Kidney (tissue), 13 donors: ENCODE measurements at regions not wholly inside any gene's neighbourhood (a gene's known extent, or its start where the extent isn't known, plus 50 kb on each side); places are given as distances from the start of the nearest gene placed in this dataset.

ENCODE experiments used
- DNase-seq, 5 donors: peaks; one replicate each; pipeline ENCODE4 v3.0.0-alpha.2; 2013 to 2020
- FAIRE-seq: peaks from 2 replicates; lab custom pipeline; 2012; peaks lifted over from hg19 to GRCh38; lab: Jason Lieb, UNC
- H3K27ac ChIP-seq, 2 donors: one replicate each; pipeline ENCODE4 v1.7.0; 2013; ENCODE audit warnings: low read depth in 2 of 2, low read length in 2 of 2, inconsistent platforms in 1 of 2
- H3K27me3 ChIP-seq: one replicate; pipeline ENCODE4 v1.7.1; 2013; ENCODE audit warnings: low read length, inconsistent platforms; ENCODE audit not compliant: control insufficient read depth, insufficient read depth
- H3K36me3 ChIP-seq, 3 donors: one replicate each; pipeline versions ENCODE4 v1.7.0 to v1.7.1; 2013; ENCODE audit warnings: low read length in 3 of 3, control low read depth in 1 of 3, inconsistent platforms in 1 of 3; ENCODE audit not compliant: insufficient read depth in 3 of 3, control insufficient read depth in 2 of 3
- H3K4me1 ChIP-seq, 3 donors: one replicate each; pipeline versions ENCODE4 v1.7.0 to v1.7.1; 2013; ENCODE audit warnings: low read length in 3 of 3, inconsistent platforms in 1 of 3, low read depth in 1 of 3; ENCODE audit not compliant: control insufficient read depth in 2 of 3, insufficient read depth in 2 of 3
- H3K4me3 ChIP-seq, 3 donors: one replicate each; pipeline versions ENCODE4 v1.7.0 to v1.8.1; 2013; ENCODE audit warnings: low read length in 3 of 3, control low read depth in 1 of 3, inconsistent platforms in 1 of 3
- H3K9ac ChIP-seq, 3 donors: one replicate each; pipeline versions ENCODE4 v1.7.0 to v1.7.1; 2013; ENCODE audit warnings: low read length in 3 of 3, control low read depth in 1 of 3, inconsistent platforms in 1 of 3
- H3K9me3 ChIP-seq, 3 donors: one replicate each; pipeline versions ENCODE4 v1.7.0 to v1.7.1; 2013; ENCODE audit warnings: low read length in 3 of 3, control low read depth in 1 of 3, inconsistent platforms in 1 of 3; ENCODE audit not compliant: control insufficient read depth in 2 of 3, insufficient read depth in 1 of 3
- intact Hi-C: fragments of 100-400 bp; cut with DNase I; formaldehyde crosslinking; loops from one replicate; pipeline ENCODE4 v1.11.1; 2022
- TF ChIP-seq, protein P1 (sequence below): IDR thresholded peaks from 3 replicates; pipeline ENCODE4 v1.5.1; 2012; ENCODE audit warnings: mild to moderate bottlenecking, moderate library complexity, borderline replicate concordance; ENCODE audit not compliant: insufficient read depth; ENCODE audit errors: extremely low read depth
- donor health status: control.
- donor health status: control.
- donor health status: control.
- donor health status: control.
- donor health status: control.
- donor health status: DM: yes; HTN: yes; CAD: no.
- donor health status: Normal renal cell carcinoma (clear cell type).

DNA sequence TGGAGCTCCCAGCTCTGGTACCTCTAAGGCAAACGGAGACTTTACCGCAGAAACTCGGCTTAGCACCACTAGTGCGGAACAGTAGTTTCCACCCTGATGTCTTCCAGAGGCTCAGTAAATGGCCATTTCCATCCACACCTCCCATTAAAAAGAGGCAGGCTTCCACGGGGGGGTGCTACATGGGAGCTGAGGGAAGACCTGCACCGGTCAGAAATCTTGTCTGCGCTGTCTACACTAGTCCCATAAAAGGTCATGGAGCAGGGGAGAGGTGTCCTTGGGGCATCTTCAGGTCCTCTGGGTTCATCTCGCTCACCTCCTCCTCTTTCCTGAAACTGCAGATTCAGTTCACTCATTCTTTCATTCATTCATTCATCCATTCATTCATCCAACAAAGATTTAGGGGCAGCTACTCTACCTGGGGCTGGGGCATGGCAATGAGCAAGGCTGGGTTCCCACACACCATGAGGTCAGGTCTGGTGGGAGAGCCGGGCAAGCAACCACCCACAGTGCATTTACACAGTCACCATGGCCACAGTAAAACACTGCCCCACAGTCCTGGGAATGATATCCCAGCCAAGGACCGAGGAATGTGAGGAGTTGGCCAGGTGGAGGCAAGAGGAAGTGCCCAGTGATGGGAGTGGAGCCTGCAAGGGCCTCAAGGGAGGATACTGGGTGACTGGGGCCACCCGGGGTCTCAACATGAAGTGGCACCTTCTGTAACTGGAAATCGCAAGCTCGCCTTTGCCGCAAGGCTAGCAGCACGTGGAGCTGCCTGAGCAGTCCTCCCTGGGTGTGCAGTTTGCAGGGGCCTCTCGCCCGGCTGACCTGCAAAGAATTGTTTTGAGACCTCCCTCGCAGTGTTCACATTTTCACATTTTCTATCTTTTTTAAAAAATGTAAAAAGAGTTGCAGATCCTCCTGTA is 180.2 kb upstream of the RAB6C start:
- DNase-seq (no peak), FAIRE-seq (no peak)
- H3K27me3 ChIP-seq: no peaks in the 10 kb centered on the region
- no peak overlapping the region for H3K27ac ChIP-seq
- H3K4me3 ChIP-seq: no peak overlapping the region
- no peaks in the 10 kb centered on the region for H3K36me3 ChIP-seq
- no peak overlapping the region for H3K9ac ChIP-seq
- intact Hi-C loops: no loop called here
- H3K9me3 ChIP-seq: no peaks in the 10 kb centered on the region
- H3K4me1 ChIP-seq: no peaks in the 10 kb centered on the region
- TF ChIP-seq, protein P1, sequence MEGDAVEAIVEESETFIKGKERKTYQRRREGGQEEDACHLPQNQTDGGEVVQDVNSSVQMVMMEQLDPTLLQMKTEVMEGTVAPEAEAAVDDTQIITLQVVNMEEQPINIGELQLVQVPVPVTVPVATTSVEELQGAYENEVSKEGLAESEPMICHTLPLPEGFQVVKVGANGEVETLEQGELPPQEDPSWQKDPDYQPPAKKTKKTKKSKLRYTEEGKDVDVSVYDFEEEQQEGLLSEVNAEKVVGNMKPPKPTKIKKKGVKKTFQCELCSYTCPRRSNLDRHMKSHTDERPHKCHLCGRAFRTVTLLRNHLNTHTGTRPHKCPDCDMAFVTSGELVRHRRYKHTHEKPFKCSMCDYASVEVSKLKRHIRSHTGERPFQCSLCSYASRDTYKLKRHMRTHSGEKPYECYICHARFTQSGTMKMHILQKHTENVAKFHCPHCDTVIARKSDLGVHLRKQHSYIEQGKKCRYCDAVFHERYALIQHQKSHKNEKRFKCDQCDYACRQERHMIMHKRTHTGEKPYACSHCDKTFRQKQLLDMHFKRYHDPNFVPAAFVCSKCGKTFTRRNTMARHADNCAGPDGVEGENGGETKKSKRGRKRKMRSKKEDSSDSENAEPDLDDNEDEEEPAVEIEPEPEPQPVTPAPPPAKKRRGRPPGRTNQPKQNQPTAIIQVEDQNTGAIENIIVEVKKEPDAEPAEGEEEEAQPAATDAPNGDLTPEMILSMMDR: no peak

- intact Hi-C loops: no loop called here
- Histone ChIP-seq H3K9ac (no peak overlapping the region), H3K36me3 (no peaks in the 10 kb centered on the region), H3K27ac (no peak overlapping the region), H3K9me3 (no peaks in the 10 kb centered on the region), H3K27me3 (no peaks in the 10 kb centered on the region), H3K4me1 (no peaks in the 10 kb centered on the region), H3K4me3 (no peak overlapping the region)
- TF ChIP-seq, protein P1: no peak
- no peak for FAIRE-seq
- no peak for DNase-seq
Observed at GRCh38 chr2:129800285-129800684, 179.2 kb upstream of the RAB6C start.

DNA sequence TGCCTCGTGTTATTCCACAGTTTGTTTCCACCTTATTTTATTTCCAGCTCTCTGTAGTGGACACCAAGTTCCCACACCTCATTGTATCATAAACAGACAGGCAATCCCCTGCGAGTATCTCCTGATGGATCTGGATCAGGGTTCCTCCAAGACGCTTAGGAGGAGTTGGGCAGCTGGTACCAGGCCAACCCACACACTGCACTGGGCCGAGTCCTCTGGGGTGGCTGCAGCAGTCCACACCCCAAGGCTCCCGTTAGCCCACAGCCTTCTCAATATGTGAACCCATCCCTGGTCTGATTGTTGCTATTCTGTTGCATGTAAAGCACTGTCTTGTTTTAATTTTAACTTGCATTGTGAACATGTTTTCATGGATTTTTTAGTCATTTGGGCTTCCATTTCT is 178.8 kb upstream of the RAB6C start:
- intact Hi-C loops: no loop called here
- Histone ChIP-seq H3K9me3 (no peaks in the 10 kb centered on the region), H3K27ac (no peak overlapping the region), H3K4me1 (no peaks in the 10 kb centered on the region), H3K27me3 (no peaks in the 10 kb centered on the region), H3K9ac (no peak overlapping the region), H3K4me3 (no peak overlapping the region), H3K36me3 (no peaks in the 10 kb centered on the region)
- TF ChIP-seq, protein P1: no peak
- no peak for DNase-seq
- FAIRE-seq: no peak
